Calu3 (cell line): ENCODE measurements at regions not wholly inside any gene's neighbourhood (a gene's known extent, or its start where the extent isn't known, plus 50 kb on each side); places are given as distances from the start of the nearest gene placed in this dataset.

Experiments
- BruUV-seq: library from RNA; stranded (reverse); fragments of 400-500 nt; replicated peaks from 2 replicates; lab custom pipeline; 2021; lab: Mats Ljungman, UMichigan
- CTCF ChIA-PET: fragments of 300-600 bp; sonication (Branson Sonifier 250); formaldehyde crosslinking; loops from one replicate; lab custom pipeline; 2022; ENCODE audit warnings: antibody characterized with exemption; lab: Charles Lee
- DNase-seq: peaks from one replicate; pipeline ENCODE4 v3.0.0; 2022
- H3K27ac Mint-ChIP-seq: one replicate; pipeline ENCODE4 v1.8.0; 2022; ENCODE audit warnings: mixed read lengths; ENCODE audit not compliant: unreplicated experiment
- H3K27me3 Mint-ChIP-seq: one replicate; pipeline ENCODE4 v1.8.0; 2022; ENCODE audit warnings: mixed read lengths; ENCODE audit not compliant: unreplicated experiment
- H3K36me3 Mint-ChIP-seq: one replicate; pipeline ENCODE4 v1.8.0; 2022; ENCODE audit warnings: mild to moderate bottlenecking, moderate library complexity, mixed read lengths; ENCODE audit not compliant: insufficient read depth, unreplicated experiment
- H3K4me1 Mint-ChIP-seq: one replicate; pipeline ENCODE4 v1.8.0; 2022; ENCODE audit warnings: mild to moderate bottlenecking, low read depth, mixed read lengths; ENCODE audit not compliant: unreplicated experiment
- H3K4me3 Mint-ChIP-seq: one replicate; pipeline ENCODE4 v1.8.0; 2022; ENCODE audit warnings: mild to moderate bottlenecking, low read depth, moderate library complexity, mixed read lengths; ENCODE audit not compliant: unreplicated experiment
- H3K9me3 Mint-ChIP-seq: one replicate; pipeline ENCODE4 v1.8.0; 2022; ENCODE audit warnings: low read depth, mixed read lengths; ENCODE audit not compliant: unreplicated experiment
- intact Hi-C: fragments of 100-400 bp; cut with micrococcal nuclease; formaldehyde crosslinking; loops from one replicate; pipeline ENCODE4 v1.10.0; 2022; ENCODE audit not compliant: unreplicated experiment
- TF ChIP-seq, protein P1 (sequence below): fragments of 200-600 bp; IDR thresholded peaks from one replicate; pipeline ENCODE4 v1.8.0; 2022; ENCODE audit warnings: antibody characterized with exemption; ENCODE audit not compliant: unreplicated experiment

DNA sequence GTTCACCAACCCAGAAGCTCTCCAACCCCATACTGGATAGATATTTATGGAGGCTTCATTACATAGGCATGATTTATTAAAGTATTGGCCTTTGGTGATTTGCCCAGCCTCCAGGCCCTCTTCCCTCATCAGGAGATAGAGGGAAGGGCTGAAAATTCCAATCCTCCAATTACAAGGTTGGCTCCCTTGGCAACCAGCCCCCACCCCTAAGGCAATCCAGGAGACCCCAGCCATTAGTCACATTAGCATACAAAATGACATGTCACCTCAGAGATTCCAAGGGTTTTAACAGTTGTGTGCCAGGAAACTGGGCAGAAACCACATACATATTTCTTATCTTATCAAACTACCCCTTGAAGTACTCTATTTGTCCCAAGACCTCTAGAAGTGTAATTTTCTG lies 210.0 kb downstream of the HINT1 start:
- DNase-seq, result no peak
- BruUV-seq, result no TSS peak
- intact Hi-C loops, result no loop called here
- Mint-ChIP-seq H3K36me3 (no peaks in the 10 kb centered on the region), H3K4me1 (no peaks in the 10 kb centered on the region), H3K4me3 (no peak overlapping the region), H3K27ac (no peak overlapping the region), H3K27me3 (no peaks in the 10 kb centered on the region), H3K9me3 (no peaks in the 10 kb centered on the region)
- CTCF ChIA-PET, result no interaction called here
- TF ChIP-seq, protein P1, sequence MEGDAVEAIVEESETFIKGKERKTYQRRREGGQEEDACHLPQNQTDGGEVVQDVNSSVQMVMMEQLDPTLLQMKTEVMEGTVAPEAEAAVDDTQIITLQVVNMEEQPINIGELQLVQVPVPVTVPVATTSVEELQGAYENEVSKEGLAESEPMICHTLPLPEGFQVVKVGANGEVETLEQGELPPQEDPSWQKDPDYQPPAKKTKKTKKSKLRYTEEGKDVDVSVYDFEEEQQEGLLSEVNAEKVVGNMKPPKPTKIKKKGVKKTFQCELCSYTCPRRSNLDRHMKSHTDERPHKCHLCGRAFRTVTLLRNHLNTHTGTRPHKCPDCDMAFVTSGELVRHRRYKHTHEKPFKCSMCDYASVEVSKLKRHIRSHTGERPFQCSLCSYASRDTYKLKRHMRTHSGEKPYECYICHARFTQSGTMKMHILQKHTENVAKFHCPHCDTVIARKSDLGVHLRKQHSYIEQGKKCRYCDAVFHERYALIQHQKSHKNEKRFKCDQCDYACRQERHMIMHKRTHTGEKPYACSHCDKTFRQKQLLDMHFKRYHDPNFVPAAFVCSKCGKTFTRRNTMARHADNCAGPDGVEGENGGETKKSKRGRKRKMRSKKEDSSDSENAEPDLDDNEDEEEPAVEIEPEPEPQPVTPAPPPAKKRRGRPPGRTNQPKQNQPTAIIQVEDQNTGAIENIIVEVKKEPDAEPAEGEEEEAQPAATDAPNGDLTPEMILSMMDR, result no peak

DNA sequence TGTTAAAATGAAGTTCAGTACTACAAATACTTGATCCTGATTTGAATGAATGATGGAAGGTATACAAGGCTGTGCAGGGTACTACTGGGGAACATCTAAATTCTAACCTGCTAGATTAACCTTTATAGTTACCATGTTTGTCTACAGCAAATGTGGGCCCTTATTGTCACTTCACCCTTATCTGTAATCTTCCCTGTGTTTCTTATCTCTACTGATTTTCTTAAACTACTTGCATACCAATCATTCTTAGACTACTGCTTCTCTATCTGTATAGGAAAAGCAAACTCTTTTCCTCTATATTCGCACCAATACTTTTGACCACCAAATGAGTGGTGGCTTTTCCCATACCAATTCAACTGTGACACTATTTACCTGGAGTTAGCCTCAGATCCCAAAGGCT lies 210.7 kb downstream of the HINT1 start:
- TF ChIP-seq, protein P1, result no peak
- Mint-ChIP-seq H3K36me3 (no peaks in the 10 kb centered on the region), H3K27me3 (no peaks in the 10 kb centered on the region), H3K9me3 (no peaks in the 10 kb centered on the region), H3K4me1 (no peaks in the 10 kb centered on the region), H3K27ac (no peak overlapping the region), H3K4me3 (no peak overlapping the region)
- intact Hi-C loops, result no loop called here
- CTCF ChIA-PET, result no interaction called here
- BruUV-seq, result no TSS peak
- DNase-seq, result no peak

DNA sequence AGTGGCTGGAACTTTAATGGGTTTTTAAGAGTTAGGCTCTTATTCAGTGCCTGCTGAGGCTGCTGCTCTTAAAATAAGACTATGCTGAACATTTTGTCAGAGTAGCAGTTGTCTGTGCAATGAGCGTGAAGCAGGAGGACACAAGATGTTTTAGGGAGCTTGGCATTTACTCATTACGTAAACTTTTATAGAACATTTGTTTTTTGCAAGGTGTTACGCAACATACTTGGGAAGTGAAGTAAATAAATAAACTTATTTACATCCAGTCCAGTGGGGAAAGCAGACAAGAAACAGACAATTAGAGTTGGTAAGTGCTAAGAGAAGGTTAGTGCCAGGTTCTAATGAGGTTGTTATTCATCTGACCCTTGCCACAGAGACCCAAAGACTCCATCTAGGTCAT lies 226.0 kb downstream of the HINT1 start:
- Mint-ChIP-seq H3K4me1 (peaks cover 15% of the 10 kb centered on the region), H3K27me3 (no peaks in the 10 kb centered on the region), H3K4me3 (no peak overlapping the region), H3K36me3 (no peaks in the 10 kb centered on the region), H3K27ac (no peak overlapping the region), H3K9me3 (no peaks in the 10 kb centered on the region)
- TF ChIP-seq, protein P1, result no peak
- no TSS peak for BruUV-seq
- intact Hi-C loops, result no loop called here
- DNase-seq, result no peak
- CTCF ChIA-PET, result no interaction called here

DNA sequence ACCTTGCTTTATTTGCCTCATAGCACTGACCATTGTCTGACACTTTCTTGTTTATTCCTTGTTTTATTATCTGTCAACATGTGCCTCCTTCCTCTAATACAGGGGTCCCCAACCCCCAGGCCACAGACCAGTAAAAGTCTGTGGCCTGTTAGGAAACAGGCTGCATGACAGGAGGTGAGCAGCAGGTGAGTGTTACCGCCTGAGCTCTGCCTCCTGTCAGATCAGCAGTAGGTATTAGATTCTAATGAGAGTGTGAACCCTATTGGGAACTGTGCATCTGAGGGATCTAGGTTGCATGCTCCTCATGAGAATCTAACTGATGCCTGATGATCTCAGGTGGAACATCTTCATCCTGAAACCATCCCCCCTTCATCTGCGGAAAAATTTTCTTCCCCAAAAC lies 228.0 kb downstream of the HINT1 start:
- no peak for DNase-seq
- TF ChIP-seq, protein P1, result no peak
- intact Hi-C loops, result no loop called here
- H3K9me3 Mint-ChIP-seq, result no peaks in the 10 kb centered on the region
- H3K27me3 Mint-ChIP-seq, result no peaks in the 10 kb centered on the region
- CTCF ChIA-PET, result no interaction called here
- no peaks in the 10 kb centered on the region for H3K36me3 Mint-ChIP-seq
- H3K4me3 Mint-ChIP-seq, result no peak overlapping the region
- no TSS peak for BruUV-seq
- H3K4me1 Mint-ChIP-seq, result peaks cover 15% of the 10 kb centered on the region
- no peak overlapping the region for H3K27ac Mint-ChIP-seq
